ENCODE measurements at regions not wholly inside any gene's neighbourhood (a gene's known extent, or its start where the extent isn't known, plus 50 kb on each side); places are given as distances from the start of the nearest gene placed in this dataset.

GRCh38 chr4:125388613-125389012 lies 73.9 kb downstream of the FAT4 start:
- no peak for DNase-seq (ENCODE audit: low read depth)
- H3K4me3 ChIP-seq (ENCODE audit: low read depth, low read length) = no peak overlapping the region
- no peak for TF ChIP-seq CTCF (conservative IDR thresholded peaks at IDR 0.05; ENCODE audit: low read depth, low read length)

- TF ChIP-seq CTCF (conservative IDR thresholded peaks at IDR 0.05; ENCODE audit: low read depth, low read length) = no peak
- no peak overlapping the region for H3K4me3 ChIP-seq (ENCODE audit: low read depth, low read length)
- peak; percentile 23 for DNase-seq (ENCODE audit: low read depth)
Measured at GRCh38 chr4:125389713-125390112, 75.0 kb downstream of the FAT4 start.

GRCh38 chr4:125390126-125390525 lies 75.4 kb downstream of the FAT4 start:
- no peak for DNase-seq (ENCODE audit: low read depth)
- TF ChIP-seq CTCF (conservative IDR thresholded peaks at IDR 0.05; ENCODE audit: low read depth, low read length) = no peak

GRCh38 chr4:125390727-125391126 lies 76.0 kb downstream of the FAT4 start:
- no peak for TF ChIP-seq CTCF (conservative IDR thresholded peaks at IDR 0.05; ENCODE audit: low read depth, low read length)
- no peak for DNase-seq (ENCODE audit: low read depth)
- H3K4me3 ChIP-seq (ENCODE audit: low read depth, low read length) = no peak overlapping the region

More at GRCh38 chr4:125390126-125390525, 75.4 kb downstream of the FAT4 start:
- no peak overlapping the region for H3K4me3 ChIP-seq (ENCODE audit: low read depth, low read length)

- no peak for TF ChIP-seq CTCF (conservative IDR thresholded peaks at IDR 0.05; ENCODE audit: low read depth, low read length)
- no peak for DNase-seq (ENCODE audit: low read depth)
- H3K4me3 ChIP-seq (ENCODE audit: low read depth, low read length) = no peak overlapping the region
Measured at GRCh38 chr4:125392694-125393093, 77.9 kb downstream of the FAT4 start.

GRCh38 chr4:125393825-125394224 lies 79.1 kb downstream of the FAT4 start:
- no peak overlapping the region for H3K4me3 ChIP-seq (ENCODE audit: low read depth, low read length)
- TF ChIP-seq CTCF (conservative IDR thresholded peaks at IDR 0.05; ENCODE audit: low read depth, low read length) = no peak
- no peak for DNase-seq (ENCODE audit: low read depth)

- DNase-seq (ENCODE audit: low read depth) = no peak
- H3K4me3 ChIP-seq (ENCODE audit: low read depth, low read length) = no peak overlapping the region
- no peak for TF ChIP-seq CTCF (conservative IDR thresholded peaks at IDR 0.05; ENCODE audit: low read depth, low read length)
Measured at GRCh38 chr4:125397226-125397625, 82.5 kb downstream of the FAT4 start.
